GM08714 (cell line): ENCODE measurements at regions not wholly inside any gene's neighbourhood (a gene's known extent, or its start where the extent isn't known, plus 50 kb on each side); places are given as distances from the start of the nearest gene placed in this dataset.

Experiments used
- H3K4me3 ChIP-seq: fragments of 200-500 bp; sonication (Bioruptor generic); 2 replicates; pipeline ENCODE4 v1.5.1; 2014; ENCODE audit warnings: mild to moderate bottlenecking, low read length, inconsistent platforms
- ZNF274 ChIP-seq: IDR thresholded peaks from 2 replicates; pipeline ENCODE4 v1.6.1; 2012; ENCODE audit warnings: mild to moderate bottlenecking, low read depth, low read length

DNA sequence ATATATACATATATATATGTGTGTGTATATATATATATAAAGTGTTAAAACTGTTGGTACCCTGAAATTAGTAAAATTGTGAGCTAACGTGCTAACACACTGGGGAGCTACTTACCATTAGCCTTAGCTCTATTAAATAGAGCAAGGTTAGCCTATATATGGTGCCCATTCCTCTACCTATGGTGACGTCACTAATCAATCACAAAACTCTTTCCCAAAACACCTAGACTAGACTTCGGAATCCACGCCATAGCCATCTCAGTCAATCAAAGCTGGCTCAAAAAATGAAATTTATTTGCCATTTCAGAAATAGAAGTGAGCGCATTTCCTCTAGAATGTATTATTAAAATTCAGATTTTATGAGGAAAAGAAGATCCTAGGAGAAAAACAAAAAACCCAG is 229.0 kb upstream of the TENM3 start:
- TF ChIP-seq ZNF274: no peak
- H3K4me3 ChIP-seq: no peak overlapping the region

DNA sequence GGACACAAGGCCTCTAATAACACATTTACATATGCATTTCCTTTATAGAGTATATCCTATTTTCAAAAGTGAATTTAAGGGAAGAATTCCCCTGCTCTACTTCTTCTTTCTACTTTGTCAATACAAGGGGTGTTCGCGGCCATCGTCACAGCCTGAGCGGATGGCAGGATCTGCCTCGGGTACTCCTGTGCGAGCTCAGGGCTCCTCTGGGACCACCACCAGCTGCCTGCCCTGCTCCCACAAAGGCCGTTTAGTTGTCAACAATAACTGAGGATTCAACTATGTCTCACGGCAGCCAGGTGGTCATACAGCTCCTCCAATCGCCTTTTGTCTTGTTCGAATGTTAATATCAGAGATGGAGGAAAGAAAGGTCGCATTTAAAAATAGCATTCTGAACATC is 228.2 kb upstream of the TENM3 start:
- no peak overlapping the region for H3K4me3 ChIP-seq
- TF ChIP-seq ZNF274: no peak

DNA sequence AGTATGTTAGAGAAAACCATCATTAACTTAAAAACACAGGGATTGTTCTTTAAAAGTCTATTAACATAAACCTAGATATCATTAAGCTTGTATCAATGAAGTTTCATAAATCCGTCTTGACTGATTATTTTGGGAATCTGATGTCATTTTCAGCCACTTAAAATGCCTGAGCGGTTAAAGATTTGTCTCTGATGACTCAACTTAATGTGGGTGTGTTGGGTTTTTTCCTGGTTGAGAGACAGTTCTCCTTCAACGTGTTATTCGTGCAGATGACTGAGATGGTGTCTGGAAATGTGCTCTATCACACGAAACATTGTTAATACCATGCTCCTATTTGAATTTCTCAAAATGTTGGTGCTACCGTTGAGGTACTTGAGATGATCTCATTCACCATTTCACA is 227.3 kb upstream of the TENM3 start:
- TF ChIP-seq ZNF274: no peak
- no peak overlapping the region for H3K4me3 ChIP-seq

DNA sequence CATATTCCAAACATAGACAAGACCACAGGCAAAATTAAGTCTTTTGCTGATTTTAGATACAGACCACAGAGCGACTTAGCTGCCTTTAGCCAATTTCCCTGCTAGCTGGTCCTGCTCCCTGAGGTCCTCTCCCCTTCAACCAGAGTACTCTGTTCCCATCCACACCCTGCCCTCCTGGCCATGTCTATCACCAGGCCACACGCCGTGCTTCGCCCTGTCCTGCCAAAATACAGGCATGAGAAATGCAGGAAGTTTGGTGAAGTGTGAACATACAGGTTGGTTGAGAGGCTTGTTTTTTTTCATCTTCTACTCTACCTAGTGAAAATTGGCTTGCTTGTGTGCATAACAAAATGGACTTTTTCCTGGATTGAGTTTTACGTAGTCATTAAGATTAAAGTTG is 226.2 kb upstream of the TENM3 start:
- TF ChIP-seq ZNF274: no peak

DNA sequence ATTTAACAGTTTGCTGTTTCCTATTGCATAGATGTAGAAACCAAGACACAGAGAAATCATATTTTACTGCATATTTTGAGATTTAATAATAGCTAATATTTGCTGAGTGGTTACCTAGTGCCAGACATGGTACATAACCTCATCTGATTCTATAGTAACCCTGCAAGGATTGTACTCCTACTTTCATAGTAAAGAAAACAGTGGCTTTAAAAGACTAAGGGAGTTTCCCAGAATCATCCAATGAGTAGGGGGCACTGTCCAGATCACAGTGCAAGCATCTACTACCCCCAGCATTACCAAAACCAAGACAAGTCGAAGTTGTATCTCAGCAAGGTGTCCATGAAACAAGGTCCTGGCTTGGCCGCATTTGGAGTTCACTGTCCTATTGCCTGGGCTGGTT is 224.5 kb upstream of the TENM3 start:
- no peak overlapping the region; the same call in 1 of the 2 replicates for H3K4me3 ChIP-seq
- TF ChIP-seq ZNF274: no peak

More for the DNA sequence above, 226.2 kb upstream of the TENM3 start:
- no peak overlapping the region for H3K4me3 ChIP-seq

DNA sequence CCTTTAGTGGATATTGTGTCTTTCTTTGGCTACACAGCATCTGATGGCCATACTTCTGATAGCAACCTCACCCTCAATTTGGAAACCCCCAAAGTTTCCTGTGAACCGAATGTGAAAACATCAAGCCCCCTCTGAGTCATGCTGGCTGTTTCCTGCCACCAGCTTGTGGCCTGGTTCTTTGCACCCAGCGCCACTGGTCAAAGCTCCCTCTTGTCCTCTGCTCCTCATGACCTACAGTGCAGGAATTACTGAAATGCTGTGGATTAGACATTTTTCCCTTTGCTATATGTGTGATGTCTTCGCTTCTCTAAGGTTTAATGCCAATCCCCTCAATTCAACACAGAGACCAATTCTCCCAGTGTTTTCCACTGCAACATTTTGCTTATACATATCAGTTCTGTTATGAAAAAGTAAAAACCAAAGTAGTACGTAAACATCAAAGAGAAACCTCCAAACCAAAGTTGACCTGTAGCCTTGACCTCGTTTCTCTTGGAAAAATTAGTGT is 224.0 kb upstream of the TENM3 start:
- no peak overlapping the region; the same call in 1 of the 2 replicates for H3K4me3 ChIP-seq
- no peak for TF ChIP-seq ZNF274

DNA sequence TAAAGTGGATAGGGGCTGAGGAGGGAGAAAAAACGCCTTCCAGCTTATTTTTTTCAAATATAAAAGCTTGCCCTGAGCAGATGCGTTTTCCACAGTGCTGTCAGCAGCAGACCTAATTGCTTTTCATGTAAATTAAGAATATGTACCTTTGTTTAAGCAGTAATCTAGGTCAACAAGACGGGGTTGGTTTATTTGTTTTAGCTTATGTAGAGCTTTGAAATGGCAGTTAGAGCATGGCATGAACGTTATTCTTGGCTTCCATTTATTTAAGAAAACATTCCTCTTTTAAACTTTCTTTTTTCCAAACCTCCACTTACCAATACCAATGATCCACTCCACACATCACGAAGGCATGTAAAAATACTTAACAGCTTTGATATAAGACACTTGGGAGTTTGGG is 220.3 kb upstream of the TENM3 start:
- no peak for TF ChIP-seq ZNF274
- no peak overlapping the region for H3K4me3 ChIP-seq

DNA sequence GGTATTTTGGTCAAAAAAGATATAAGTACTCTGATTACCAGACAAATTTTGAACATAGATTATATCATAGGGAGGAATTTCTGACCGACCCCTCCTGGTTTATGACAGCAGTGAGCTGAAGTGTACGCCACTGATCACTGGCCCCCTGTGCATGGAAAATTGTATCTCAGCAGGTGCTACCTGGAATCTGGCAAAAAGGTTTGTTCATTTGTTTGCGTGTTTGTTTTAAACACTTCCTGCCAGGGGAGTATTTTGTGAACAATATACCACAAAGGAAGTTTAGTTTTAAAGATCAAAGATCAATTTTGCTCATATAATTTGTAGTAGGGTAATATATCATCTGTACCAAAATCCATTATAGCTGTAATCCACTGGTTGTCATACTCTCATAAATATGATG is 219.7 kb upstream of the TENM3 start:
- no peak for TF ChIP-seq ZNF274
- no peak overlapping the region for H3K4me3 ChIP-seq

DNA sequence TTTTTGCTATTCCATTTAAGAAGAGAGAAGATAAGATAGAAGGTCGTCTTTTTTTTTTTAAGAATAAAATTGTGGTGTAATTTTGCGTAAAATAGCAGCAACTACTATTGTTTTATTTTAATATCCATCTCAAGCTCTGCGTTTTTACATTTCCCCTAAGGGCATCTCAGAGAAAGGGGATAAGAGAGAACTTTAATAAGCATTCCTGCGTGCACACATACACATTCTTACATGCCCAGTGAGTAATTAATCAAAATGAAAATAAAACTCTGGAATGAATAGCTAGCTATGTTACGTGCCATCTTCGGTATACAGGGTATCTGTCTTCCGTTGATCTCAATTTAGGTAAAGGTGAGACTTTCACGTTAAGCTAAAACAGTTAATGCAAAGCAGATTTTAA is 200.3 kb upstream of the TENM3 start:
- H3K4me3 ChIP-seq: no peak overlapping the region
- TF ChIP-seq ZNF274: no peak

DNA sequence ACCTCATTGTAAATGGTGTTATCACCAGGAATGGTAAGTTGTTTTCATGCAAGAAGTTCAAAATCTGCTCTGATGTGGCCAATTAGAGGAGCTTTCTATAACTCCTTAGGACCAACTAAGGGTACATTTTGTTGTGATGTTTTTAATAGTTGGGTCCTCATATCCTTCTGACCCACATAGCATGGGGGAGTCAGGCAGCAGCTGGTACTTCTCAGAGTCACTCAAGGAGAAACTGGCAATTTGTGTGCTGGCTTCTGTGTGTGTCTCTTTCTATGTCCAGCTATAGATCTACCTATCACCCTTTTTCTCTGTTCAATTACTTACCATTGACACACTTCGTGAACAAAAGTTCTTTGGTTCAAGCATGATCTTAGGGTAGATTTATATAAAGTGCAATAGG is 194.3 kb upstream of the TENM3 start:
- TF ChIP-seq ZNF274: no peak
- H3K4me3 ChIP-seq: no peak overlapping the region

DNA sequence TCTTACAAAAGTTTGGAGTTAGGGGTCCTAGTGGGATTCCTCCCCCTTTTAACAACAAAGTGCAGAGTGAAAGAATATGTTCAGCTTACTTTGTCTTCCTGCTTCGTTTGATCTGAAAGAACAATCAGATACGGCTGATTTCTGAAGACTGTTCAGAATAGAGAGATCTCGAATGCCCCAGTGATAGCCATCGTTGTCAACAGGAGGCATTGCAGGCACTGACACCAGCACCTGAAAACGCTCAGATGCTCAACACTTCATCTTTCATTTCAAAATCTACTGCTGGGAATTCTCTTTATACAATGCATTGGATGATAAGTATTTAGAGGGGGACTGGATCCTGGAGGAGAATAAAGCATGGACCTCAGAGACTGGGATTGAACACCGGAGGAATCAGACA is 186.3 kb upstream of the TENM3 start:
- H3K4me3 ChIP-seq: no peak overlapping the region
- TF ChIP-seq ZNF274: no peak

DNA sequence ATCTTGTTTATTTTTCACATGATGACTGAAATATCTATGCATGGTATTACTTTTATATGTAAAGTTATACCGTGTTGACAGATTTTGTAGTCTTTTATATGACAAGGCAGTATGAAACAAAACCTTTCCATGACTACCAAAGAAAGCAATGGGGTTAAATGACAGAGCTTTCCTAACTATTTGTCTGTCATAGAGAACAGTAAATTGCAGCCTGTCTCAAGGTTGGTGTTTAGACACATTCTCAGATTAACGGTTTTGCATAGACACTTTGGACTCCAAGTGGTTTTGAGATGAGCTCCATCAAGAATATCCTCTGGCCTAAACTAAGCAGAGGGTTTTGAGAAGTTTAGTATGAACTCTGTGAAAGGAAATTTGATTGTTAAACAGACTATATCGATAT is 180.7 kb upstream of the TENM3 start:
- H3K4me3 ChIP-seq: no peak overlapping the region
- TF ChIP-seq ZNF274: no peak

DNA sequence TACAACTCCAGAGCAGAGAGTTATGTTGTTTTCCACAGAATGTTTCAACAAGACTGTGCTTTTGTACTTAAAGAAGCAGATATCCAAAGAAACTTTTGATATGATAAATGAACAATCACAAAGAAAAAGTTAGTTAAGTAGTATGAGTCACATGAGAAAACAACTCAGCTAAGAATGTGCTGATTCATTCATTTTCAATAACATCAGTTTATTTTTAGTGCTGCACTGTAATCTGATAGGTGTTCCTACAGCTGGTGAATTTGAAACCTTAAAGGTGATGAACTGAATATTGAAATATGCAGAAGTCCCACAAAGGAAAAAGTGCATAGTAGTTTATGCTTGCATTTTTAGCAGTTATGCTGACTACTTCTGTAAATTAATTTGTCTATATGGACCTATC is 180.3 kb upstream of the TENM3 start:
- H3K4me3 ChIP-seq: no peak overlapping the region
- no peak for TF ChIP-seq ZNF274

DNA sequence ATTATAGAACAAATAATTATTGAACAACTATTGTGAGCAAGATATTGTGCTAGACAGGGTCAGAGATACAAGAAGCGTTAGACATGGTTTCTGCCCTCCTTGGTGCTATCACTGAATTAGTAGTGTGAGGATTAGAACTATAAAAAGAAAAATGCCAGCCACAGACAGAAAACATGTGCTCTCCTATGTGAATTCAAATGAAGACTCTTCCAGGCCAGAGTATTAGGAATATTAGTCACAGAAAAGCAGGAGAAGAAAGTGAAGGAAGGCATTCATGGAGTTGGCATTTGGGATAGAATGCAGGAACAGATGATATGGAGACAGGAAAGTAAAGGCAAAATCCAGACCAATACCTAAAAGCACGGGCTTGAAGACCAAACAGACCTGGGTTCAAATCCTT is 179.6 kb upstream of the TENM3 start:
- H3K4me3 ChIP-seq: no peak overlapping the region
- no peak for TF ChIP-seq ZNF274

DNA sequence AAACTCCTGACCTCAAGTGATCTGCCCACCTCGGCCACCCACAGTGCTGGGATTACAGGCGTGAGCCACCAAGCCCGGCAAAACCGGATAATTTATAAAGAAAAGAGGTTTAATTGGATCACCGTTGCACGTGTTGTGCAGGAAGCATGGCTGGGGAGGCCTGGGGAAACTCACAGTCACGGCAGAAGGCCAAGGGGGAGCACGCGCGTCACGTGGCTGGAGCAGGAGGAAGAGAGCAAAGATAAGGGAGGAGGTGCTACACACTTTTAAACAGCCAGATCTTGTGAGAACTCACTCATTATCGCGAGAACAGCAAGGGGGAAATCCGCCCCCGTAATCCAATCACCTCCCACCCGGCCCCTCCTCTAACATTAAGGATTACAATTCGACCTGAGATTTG is 177.9 kb upstream of the TENM3 start:
- H3K4me3 ChIP-seq: no peak overlapping the region
- no peak for TF ChIP-seq ZNF274

DNA sequence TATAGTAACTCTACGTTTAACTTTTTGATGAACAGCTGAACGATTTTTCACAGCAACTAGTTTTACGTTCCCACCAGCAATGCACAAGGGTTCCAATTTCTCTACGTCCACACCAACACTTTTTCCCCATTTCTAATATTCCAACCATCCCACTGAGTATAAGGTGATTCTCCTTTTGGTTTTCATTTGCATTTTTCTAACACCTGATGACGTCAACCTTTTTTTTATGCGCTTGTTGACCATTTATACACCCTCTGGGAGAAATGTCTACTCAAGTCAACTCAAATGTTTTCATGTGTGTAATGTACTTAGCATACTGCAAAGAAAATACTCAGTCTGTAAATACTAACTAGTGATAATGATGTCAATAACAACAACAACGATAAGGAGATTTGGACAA is 177.2 kb upstream of the TENM3 start:
- H3K4me3 ChIP-seq: no peak overlapping the region
- no peak for TF ChIP-seq ZNF274
